ENCODE measurements at regions not wholly inside any gene's neighbourhood (a gene's known extent, or its start where the extent isn't known, plus 50 kb on each side); places are given as distances from the start of the nearest gene placed in this dataset.
"Not testable (repeated sequence)": the region's sequence is repeated elsewhere in the genome, so short reads cannot be mapped to it uniquely, and the experiment has no call there.

DNA sequence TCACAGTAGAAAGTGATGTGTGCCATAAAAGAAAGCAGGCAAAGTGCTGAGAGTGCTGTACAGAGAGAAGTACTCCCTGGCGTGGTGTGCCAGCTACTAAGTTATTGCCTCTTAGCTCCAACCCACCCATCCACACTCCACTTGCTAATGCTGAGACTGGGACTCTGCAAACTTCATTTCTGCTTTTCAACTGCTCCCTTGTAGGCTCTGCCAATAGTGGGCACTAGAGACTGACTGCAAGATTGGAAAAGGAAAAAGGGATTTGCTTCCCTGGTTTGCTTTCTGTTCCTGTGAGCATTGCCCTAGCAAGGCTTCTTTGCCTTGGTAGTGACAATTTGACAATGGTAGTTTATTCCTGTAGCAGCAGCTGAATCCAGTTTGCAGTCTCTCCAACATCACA, 56.5 kb upstream of the TMEM108 start:
- no peaks in the 10 kb centered on the region for H3K4me1 ChIP-seq (ENCODE audit: control insufficient read depth, extremely low read depth, insufficient read depth, low read length)
- no peak overlapping the region for H3K9ac ChIP-seq (ENCODE audit: insufficient read depth, low read length)
- H4K20me1 ChIP-seq (ENCODE audit: control insufficient read depth, extremely low read depth, insufficient read depth, low read length): no peaks in the 10 kb centered on the region
- TF ChIP-seq, protein P1, sequence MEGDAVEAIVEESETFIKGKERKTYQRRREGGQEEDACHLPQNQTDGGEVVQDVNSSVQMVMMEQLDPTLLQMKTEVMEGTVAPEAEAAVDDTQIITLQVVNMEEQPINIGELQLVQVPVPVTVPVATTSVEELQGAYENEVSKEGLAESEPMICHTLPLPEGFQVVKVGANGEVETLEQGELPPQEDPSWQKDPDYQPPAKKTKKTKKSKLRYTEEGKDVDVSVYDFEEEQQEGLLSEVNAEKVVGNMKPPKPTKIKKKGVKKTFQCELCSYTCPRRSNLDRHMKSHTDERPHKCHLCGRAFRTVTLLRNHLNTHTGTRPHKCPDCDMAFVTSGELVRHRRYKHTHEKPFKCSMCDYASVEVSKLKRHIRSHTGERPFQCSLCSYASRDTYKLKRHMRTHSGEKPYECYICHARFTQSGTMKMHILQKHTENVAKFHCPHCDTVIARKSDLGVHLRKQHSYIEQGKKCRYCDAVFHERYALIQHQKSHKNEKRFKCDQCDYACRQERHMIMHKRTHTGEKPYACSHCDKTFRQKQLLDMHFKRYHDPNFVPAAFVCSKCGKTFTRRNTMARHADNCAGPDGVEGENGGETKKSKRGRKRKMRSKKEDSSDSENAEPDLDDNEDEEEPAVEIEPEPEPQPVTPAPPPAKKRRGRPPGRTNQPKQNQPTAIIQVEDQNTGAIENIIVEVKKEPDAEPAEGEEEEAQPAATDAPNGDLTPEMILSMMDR (conservative IDR thresholded peaks at IDR 0.05 in 1 of 2, IDR thresholded peaks at IDR 0.05 in 1 of 2; ENCODE audit: low read depth in 1 of 2, low read length in 2 of 2): peak in 1 of 2 donors; percentile 7
- no peak for TF ChIP-seq EZH2 (IDR thresholded peaks at IDR 0.05; ENCODE audit: low read length, missing control alignments)
- H3K4me2 ChIP-seq (ENCODE audit: extremely low read depth, insufficient read depth, low read length): no peak overlapping the region
- H3K79me2 ChIP-seq (ENCODE audit: control insufficient read depth, insufficient read depth, low read length): no peaks in the 10 kb centered on the region
- H3K4me3 ChIP-seq (replicated peaks in 1 of 4; ENCODE audit: control extremely low read depth in 1 of 4, insufficient read depth in 1 of 4, low read depth in 3 of 4, low read length in 4 of 4): no peak overlapping the region
- no peaks in the 10 kb centered on the region for H3K36me3 ChIP-seq (ENCODE audit: control insufficient read depth, insufficient read depth, low read length)
- H2AFZ ChIP-seq (ENCODE audit: low read length): no peak overlapping the region
- no peaks in the 10 kb centered on the region for H3K27me3 ChIP-seq (ENCODE audit: control insufficient read depth, insufficient read depth, low read length)
- no peak for DNase-seq (ENCODE audit: low read depth in 2 of 2)
- H3K9me3 ChIP-seq (ENCODE audit: control insufficient read depth, insufficient read depth, low read depth, low read length): no peaks in the 10 kb centered on the region
- H3K27ac ChIP-seq (ENCODE audit: insufficient read depth, low read length): no peak overlapping the region

DNA sequence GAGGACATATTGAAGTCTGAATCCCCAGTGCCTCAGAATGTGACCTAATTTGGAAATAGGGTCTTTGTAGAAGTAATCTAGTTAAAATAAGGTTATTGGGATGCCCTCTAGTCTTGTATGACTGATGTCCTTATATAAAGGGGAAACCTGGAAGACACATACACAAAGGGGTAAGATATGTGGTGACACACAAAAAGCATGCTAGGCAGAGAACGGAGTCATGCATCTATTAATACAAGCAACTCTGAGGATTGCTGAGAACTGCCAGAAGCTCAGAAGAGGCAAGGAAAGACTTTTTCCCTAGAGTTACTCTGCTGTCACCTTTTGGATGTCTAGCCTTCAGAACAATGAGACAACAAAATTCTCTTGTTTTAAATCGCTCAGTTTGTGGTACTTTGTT, 58.1 kb upstream of the TMEM108 start:
- TF ChIP-seq, protein P1 (conservative IDR thresholded peaks at IDR 0.05 in 1 of 2, IDR thresholded peaks at IDR 0.05 in 1 of 2; ENCODE audit: low read depth in 1 of 2, low read length in 2 of 2): no peak
- no peak for TF ChIP-seq EZH2 (IDR thresholded peaks at IDR 0.05; ENCODE audit: low read length, missing control alignments)
- no peaks in the 10 kb centered on the region for H3K36me3 ChIP-seq (ENCODE audit: control insufficient read depth, insufficient read depth, low read length)

DNA sequence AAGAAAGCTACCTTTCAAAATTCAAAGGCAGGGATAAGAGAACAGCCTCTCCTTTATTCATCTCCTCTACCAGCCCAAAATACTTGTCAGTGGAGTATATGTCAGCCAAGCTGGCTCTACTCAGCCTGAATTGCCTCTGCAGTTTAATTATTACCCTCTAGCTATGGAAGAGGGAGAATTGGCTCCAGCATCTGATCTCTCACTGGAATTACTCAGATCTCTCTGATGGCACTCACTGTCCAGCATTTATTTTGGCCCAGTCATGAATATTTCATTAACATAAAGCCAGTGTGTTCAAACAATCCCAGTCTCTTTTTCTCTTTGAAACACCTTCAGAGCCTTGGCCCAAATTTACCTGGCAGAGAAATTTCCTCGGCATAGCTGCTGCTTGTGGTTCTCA, 58.6 kb upstream of the TMEM108 start:
- no peaks in the 10 kb centered on the region for H4K20me1 ChIP-seq (ENCODE audit: control insufficient read depth, extremely low read depth, insufficient read depth, low read length)
- TF ChIP-seq, protein P1 (conservative IDR thresholded peaks at IDR 0.05 in 1 of 2, IDR thresholded peaks at IDR 0.05 in 1 of 2; ENCODE audit: low read depth in 1 of 2, low read length in 2 of 2): no peak
- TF ChIP-seq EZH2 (IDR thresholded peaks at IDR 0.05; ENCODE audit: low read length, missing control alignments): no peak

More for the DNA sequence above, 58.1 kb upstream of the TMEM108 start:
- Histone ChIP-seq H3K27ac (ENCODE audit: insufficient read depth, low read length) (no peak overlapping the region), H3K27me3 (ENCODE audit: control insufficient read depth, insufficient read depth, low read length) (no peaks in the 10 kb centered on the region), H3K9me3 (ENCODE audit: control insufficient read depth, insufficient read depth, low read depth, low read length) (no peaks in the 10 kb centered on the region), H3K9ac (ENCODE audit: insufficient read depth, low read length) (no peak overlapping the region), H4K20me1 (ENCODE audit: control insufficient read depth, extremely low read depth, insufficient read depth, low read length) (no peaks in the 10 kb centered on the region), H3K79me2 (ENCODE audit: control insufficient read depth, insufficient read depth, low read length) (no peaks in the 10 kb centered on the region), H3K4me1 (ENCODE audit: control insufficient read depth, extremely low read depth, insufficient read depth, low read length) (no peaks in the 10 kb centered on the region), H3K4me3 (replicated peaks in 1 of 4; ENCODE audit: control extremely low read depth in 1 of 4, insufficient read depth in 1 of 4, low read depth in 3 of 4, low read length in 4 of 4) (no peak overlapping the region), H2AFZ (ENCODE audit: low read length) (no peak overlapping the region), H3K4me2 (ENCODE audit: extremely low read depth, insufficient read depth, low read length) (no peak overlapping the region)
- DNase-seq (ENCODE audit: low read depth in 2 of 2): no peak

DNA sequence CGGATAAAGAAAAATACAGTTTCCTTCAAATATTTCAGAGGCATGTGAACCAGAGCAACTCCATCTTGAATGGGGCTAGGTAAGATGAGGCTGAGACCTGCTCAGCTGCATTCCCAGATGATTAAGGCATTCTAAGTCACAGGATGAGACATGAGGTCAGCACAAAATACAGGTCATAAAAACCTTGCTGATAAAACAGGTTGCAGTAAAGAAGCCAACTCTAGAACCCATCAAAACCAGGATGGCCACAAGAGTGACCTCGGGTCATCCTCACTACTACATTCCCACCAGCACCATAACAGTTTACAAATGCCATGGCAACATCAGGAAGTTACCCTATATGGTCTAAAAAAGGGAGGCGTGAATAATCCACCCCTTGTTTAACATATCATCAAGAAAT, 59.2 kb upstream of the TMEM108 start:
- not testable (repeated sequence) for DNase-seq (ENCODE audit: low read depth in 2 of 2); H3K27ac ChIP-seq (ENCODE audit: insufficient read depth, low read length); H3K9ac ChIP-seq (ENCODE audit: insufficient read depth, low read length); H3K9me3 ChIP-seq (ENCODE audit: control insufficient read depth, insufficient read depth, low read depth, low read length); H3K27me3 ChIP-seq (ENCODE audit: control insufficient read depth, insufficient read depth, low read length); H4K20me1 ChIP-seq (ENCODE audit: control insufficient read depth, extremely low read depth, insufficient read depth, low read length); H3K4me1 ChIP-seq (ENCODE audit: control insufficient read depth, extremely low read depth, insufficient read depth, low read length); H3K36me3 ChIP-seq (ENCODE audit: control insufficient read depth, insufficient read depth, low read length); H3K4me2 ChIP-seq (ENCODE audit: extremely low read depth, insufficient read depth, low read length); H2AFZ ChIP-seq (ENCODE audit: low read length); H3K4me3 ChIP-seq (replicated peaks in 1 of 4; ENCODE audit: control extremely low read depth in 1 of 4, insufficient read depth in 1 of 4, low read depth in 3 of 4, low read length in 4 of 4); H3K79me2 ChIP-seq (ENCODE audit: control insufficient read depth, insufficient read depth, low read length)

More for the DNA sequence above, 58.6 kb upstream of the TMEM108 start:
- Histone ChIP-seq H3K27ac (ENCODE audit: insufficient read depth, low read length) (no peak overlapping the region), H3K4me1 (ENCODE audit: control insufficient read depth, extremely low read depth, insufficient read depth, low read length) (no peaks in the 10 kb centered on the region), H3K36me3 (ENCODE audit: control insufficient read depth, insufficient read depth, low read length) (no peaks in the 10 kb centered on the region), H3K27me3 (ENCODE audit: control insufficient read depth, insufficient read depth, low read length) (no peaks in the 10 kb centered on the region), H3K79me2 (ENCODE audit: control insufficient read depth, insufficient read depth, low read length) (no peaks in the 10 kb centered on the region), H2AFZ (ENCODE audit: low read length) (no peak overlapping the region), H3K4me2 (ENCODE audit: extremely low read depth, insufficient read depth, low read length) (no peak overlapping the region), H3K4me3 (replicated peaks in 1 of 4; ENCODE audit: control extremely low read depth in 1 of 4, insufficient read depth in 1 of 4, low read depth in 3 of 4, low read length in 4 of 4) (no peak overlapping the region), H3K9ac (ENCODE audit: insufficient read depth, low read length) (no peak overlapping the region), H3K9me3 (ENCODE audit: control insufficient read depth, insufficient read depth, low read depth, low read length) (no peaks in the 10 kb centered on the region)
- no peak for DNase-seq (ENCODE audit: low read depth in 2 of 2)

Data from fibroblast of lung (primary cell).